SK-N-MC (cell line): ENCODE measurements at regions not wholly inside any gene's neighbourhood (a gene's known extent, or its start where the extent isn't known, plus 50 kb on each side); places are given as distances from the start of the nearest gene placed in this dataset.

ENCODE experiments used
- EZH2 ChIP-seq: fragments of 200-600 bp; sonication (generic); IDR thresholded peaks from one replicate; pipeline ENCODE4 v1.6.1; 2017; ENCODE audit warnings: antibody characterized with exemption
- POLR2AphosphoS5 ChIP-seq: IDR thresholded peaks from 2 replicates; pipeline ENCODE4 v1.6.1; 2012; ENCODE audit warnings: mild to moderate bottlenecking, low read depth, low read length, borderline replicate concordance

- TF ChIP-seq EZH2 (no peak), POLR2AphosphoS5 (no peak)
Observed at GRCh38 chr7:84390845-84391244, 196.3 kb upstream of the SEMA3A start.
